ENCODE measurements at regions not wholly inside any gene's neighbourhood (a gene's known extent, or its start where the extent isn't known, plus 50 kb on each side); places are given as distances from the start of the nearest gene placed in this dataset.

GRCh38 chr3:4220065-4220464, 83.1 kb upstream of the SETMAR start:
- Histone ChIP-seq H3K27ac (ENCODE audit: insufficient read depth, low read depth, low read length) (no peak overlapping the region), H4K20me1 (replicated peaks; ENCODE audit: control insufficient read depth, extremely low read depth, insufficient read depth, low read length) (no peaks in the 10 kb centered on the region), H3K36me3 (ENCODE audit: control insufficient read depth in 2 of 2, extremely low read depth in 1 of 2, insufficient read depth in 2 of 2, low read length in 2 of 2) (no peaks in the 10 kb centered on the region), H3K4me3 (replicated peaks in 1 of 3; ENCODE audit: insufficient read depth in 1 of 3, low read depth in 1 of 3, low read length in 3 of 3) (no peak overlapping the region), H2AFZ (ENCODE audit: low read depth, low read length) (no peak overlapping the region), H3K27me3 (ENCODE audit: control insufficient read depth in 2 of 2, insufficient read depth in 2 of 2, low read length in 2 of 2) (no peaks in the 10 kb centered on the region), H3K9ac (replicated peaks; ENCODE audit: extremely low read depth, insufficient read depth, low read length) (no peak overlapping the region), H3K9me1 (replicated peaks; ENCODE audit: control insufficient read depth, extremely low read depth, insufficient read depth, low read length) (no peaks in the 10 kb centered on the region), H3K79me2 (ENCODE audit: control insufficient read depth, insufficient read depth, low read length) (no peaks in the 10 kb centered on the region), H3K4me1 (ENCODE audit: control insufficient read depth, extremely low read depth, insufficient read depth, low read length) (no peaks in the 10 kb centered on the region), H3K9me3 (replicated peaks; ENCODE audit: control insufficient read depth, insufficient read depth, low read length) (no peaks in the 10 kb centered on the region), H3K4me2 (ENCODE audit: insufficient read depth, low read length) (no peak overlapping the region)
- intact Hi-C loops (cut with micrococcal nuclease) (no loop called here), dilution Hi-C loops (cut with MboI; ENCODE audit: extremely low pct_ligation_motif_present, low sequenced_read_pairs) (no loop called here)
- no TSS peak for BruUV-seq (replicated peaks)
- ChIA-PET POLR2A (no interaction called here), CTCF (no interaction called here)
- FAIRE-seq (no peak), DNase-seq (ENCODE audit: low read depth, low spot score) (no peak)
- TF ChIP-seq MYC (IDR thresholded peaks at IDR 0.05; ENCODE audit: low read depth, low read length) = no peak
- no peak for TF ChIP-seq FOS (IDR thresholded peaks at IDR 0.05; ENCODE audit: borderline replicate concordance, insufficient read depth, low read length)
- no peak for TF ChIP-seq GATA2 (IDR thresholded peaks at IDR 0.05; ENCODE audit: insufficient read depth, insufficient read length, low read depth, low read length)
- no peak for TF ChIP-seq POLR2AphosphoS5 (IDR thresholded peaks at IDR 0.05; ENCODE audit: insufficient read depth, low read depth, low read length)
- no peak for TF ChIP-seq MAX (IDR thresholded peaks at IDR 0.05; ENCODE audit: insufficient read depth, insufficient read length)
- no peak for TF ChIP-seq EZH2 (IDR thresholded peaks at IDR 0.05; ENCODE audit: borderline replicate concordance, low read depth, low read length, severe bottlenecking)
- no peak for TF ChIP-seq CTCF (IDR thresholded peaks at IDR 0.05; ENCODE audit: extremely low read depth in 1 of 2, insufficient read depth in 1 of 2, low read depth in 1 of 2, low read length in 2 of 2)
- TF ChIP-seq POLR2A (IDR thresholded peaks at IDR 0.05; ENCODE audit: low read depth, low read length) = no peak
- TF ChIP-seq JUN (IDR thresholded peaks at IDR 0.05; ENCODE audit: borderline replicate concordance, insufficient read depth, insufficient read length, low read depth) = no peak
